ENCODE measurements at regions not wholly inside any gene's neighbourhood (a gene's known extent, or its start where the extent isn't known, plus 50 kb on each side); places are given as distances from the start of the nearest gene placed in this dataset.
"Not testable (repeated sequence)": the region's sequence is repeated elsewhere in the genome, so short reads cannot be mapped to it uniquely, and the experiment has no call there.

DNA sequence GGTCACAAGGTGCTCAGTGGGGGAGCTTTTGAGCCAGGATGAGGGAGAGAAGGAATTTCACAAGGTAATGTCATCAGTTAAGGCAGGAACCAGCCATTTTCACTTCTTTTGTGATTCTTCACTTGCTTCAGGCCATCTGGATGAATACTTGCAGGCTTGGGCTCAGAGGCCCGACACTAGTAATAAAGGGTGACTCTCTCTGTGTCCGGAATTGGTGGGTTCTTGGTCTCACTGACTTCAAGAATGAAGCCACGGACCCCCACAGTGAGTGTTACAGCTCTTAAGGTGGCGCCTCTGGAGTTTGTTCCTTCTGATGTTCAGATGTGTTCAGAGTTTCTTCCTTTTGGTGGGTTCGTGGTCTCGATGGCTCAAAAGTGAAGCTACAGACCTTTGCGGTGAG, 131.8 kb upstream of the RXFP2 start:
- not testable (repeated sequence) for DNase-seq

DNA sequence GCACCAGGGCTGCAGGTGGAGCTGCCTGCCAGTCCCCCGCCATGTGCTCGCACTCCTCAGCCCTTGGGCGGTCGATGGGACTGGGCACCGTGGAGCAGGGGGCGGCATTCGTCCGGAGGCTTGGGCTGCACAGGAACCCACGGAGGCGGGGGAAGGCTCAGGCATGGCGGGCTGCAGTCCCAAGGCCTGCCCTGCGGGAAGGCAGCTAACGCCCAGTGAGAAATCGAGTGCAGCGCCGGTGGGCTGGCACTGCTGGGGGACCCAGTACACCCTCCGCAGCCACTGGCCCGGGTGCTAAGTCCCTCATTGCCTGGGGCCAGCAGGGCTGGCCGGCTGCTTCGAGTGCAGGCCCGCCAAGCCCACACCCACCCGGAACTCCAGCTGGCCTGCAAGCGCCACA, 130.5 kb upstream of the RXFP2 start:
- DNase-seq = not testable (repeated sequence)

DNA sequence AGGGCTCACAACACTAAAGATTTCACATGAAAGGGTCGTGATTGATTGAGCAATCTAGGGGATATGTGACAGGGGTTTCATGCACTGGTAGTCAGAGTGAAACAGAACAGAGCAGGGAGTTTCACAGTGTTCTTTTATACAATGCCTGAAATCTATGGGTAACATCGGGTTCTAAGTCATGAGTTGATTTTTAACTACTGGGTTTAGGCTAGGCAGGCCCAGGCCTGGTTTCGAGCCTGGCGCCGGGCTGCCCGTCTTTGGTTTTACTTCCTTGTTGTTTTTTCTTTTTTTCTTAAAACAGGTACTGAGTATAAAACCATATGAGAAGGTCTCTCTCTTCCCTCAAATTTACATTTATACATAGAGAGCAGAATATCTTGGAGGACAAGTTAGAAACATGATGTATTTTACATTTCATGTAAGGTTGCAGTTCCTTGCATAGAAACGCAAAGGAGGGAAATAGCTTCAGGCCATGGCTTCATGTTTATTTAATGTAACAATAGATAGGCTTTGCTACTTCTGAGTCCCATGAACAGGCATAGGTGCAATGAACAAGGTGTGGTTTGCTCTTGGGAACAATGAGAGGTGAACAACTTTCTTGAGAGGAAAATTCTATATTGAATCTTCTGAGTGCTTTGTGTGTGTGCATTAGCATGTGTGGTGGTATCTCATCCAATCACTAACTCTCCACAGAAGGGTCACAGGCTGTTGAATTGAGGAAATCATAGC, 128.9 kb upstream of the RXFP2 start:
- DNase-seq = no peak

DNA sequence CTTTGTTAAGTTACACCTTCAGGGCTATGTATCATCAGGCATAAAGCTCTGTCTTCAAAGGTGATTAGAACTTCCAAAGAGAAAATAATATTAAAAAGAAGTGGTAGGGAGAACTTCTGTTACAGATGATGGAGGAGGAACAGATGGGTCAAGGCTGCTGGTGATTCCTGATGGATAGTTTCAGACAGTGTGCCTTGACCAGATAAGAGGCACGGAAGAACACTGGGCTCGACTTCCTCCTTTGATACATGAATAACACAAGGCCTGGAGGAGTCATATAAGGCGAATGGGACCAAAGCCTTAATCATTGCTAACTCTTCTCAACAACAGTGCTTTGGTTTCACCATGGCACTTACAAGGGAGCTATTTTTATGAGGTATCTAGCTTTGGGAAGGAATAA, 128.1 kb upstream of the RXFP2 start:
- DNase-seq = no peak

DNA sequence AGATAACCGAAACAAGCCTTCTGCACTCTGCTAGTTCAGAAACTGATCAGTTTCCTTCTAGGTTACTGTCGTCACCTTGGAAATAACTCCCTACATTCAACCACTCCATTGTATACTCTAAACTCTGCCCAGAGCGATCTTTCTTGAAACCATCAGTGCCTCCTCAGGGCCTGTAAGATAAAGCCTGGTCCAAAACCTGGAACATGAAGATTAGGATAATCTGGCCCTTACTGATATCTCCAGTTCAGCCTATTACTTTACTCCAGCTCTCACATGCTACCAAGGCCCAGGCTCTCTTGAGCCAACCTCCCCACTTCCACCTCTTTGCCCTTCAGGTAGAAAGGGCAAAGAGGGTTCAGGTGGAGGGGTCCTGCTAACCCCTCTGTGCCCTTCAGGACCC, 125.3 kb upstream of the RXFP2 start:
- no peak for DNase-seq

DNA sequence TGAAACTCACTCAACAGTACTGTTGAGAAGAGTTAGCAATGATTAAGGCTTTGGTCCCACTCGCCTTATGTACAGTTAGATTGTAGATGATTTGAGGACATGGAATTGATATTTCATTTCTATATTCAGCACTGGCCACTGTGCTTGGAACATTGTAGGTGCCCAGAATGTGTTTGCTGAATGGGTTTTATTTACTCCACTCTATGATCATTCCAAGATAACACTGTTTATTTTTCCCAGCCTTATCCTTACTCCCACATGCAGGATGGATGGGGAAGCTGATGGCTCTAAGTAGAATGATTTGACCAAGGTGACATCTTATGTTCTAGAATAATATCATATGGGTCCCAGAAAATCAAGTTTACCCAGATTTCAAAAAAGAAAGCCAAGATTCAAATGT, 124.6 kb upstream of the RXFP2 start:
- no peak for DNase-seq

DNA sequence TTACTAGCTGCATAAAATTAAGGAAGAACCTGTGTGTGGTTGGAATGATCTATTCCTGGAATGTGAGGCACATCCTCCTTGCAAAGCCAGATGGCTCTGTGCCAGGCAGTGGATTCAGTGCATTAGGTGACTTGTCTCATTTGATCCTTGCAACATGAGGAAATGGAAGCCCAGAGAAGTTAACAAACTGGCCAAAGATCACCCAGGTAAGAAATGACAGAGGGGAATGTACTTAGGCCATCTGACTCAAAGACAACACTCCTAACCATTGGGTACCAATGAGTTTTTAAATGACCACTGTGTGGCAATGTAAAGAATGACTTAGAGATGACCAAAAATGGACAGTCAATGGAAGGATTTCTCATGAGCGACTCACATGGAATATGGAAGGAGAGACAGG, 114.2 kb upstream of the RXFP2 start:
- no peak for DNase-seq

DNA sequence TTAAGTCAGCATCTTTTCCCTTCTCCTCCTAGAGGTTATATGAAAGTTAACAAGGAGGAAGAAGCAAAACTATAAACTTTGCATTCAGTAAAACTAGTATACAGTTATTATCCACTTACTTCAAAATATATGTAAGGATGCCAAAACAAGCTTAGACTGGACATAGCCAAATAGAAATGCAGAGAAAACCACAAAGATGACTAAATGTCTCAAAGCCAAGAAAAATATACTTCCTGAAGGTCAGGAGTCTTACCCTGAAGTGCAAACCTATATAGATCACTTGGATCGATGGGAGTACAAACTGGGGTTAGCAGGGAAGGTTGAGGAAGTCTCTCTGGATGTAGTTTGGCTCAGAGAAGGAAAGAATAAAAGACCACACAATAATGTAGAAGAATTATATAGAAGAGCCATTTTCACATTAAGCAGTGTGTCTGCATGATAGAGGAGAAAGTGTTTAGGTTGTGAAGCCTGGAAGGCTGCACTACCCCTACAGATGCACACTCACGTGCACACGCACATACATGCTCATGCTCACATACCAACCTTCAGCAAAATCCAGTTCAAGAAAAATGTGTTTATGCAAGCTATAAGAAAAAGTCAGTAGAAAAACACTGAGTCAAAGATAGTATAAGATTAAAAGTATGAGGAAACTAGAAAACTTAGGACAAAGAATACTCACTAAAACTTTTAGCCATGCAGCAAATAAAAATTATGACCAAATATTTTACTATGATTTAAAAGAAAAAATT, 112.1 kb upstream of the RXFP2 start:
- no peak for DNase-seq

DNA sequence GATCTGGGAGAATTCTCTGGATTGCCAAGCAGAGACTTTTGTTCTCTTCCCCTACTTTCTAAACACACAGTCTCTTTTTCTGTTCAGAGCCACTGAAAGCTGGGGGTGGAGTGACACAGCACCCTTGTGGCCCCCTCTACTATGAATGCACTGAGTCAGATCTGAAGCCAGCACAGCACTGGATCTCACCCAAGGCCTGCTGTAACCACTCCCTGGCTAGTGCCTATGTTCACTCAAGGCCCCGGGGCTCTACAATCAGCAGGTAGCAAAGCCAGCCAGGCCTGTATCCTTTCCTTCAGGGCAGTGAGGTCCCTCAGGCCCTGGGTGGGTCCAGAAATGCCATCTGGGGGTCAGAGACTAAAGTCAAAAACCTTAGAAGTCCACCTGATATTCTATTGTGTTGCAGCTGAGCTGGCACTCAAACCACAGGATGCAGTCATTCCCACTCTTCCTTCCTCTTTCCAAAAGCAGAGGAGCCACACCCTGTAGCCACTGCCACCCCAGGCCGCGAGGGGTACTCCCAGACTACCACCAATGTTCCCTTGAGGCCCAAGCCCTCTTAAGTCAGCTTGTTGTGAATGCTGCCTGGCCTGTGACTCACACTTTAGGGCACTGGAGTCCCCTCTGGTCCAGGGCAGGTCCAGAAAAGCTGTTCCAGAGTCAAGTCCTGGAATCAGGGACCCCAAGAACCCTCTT, 110.1 kb upstream of the RXFP2 start:
- DNase-seq = no peak

DNA sequence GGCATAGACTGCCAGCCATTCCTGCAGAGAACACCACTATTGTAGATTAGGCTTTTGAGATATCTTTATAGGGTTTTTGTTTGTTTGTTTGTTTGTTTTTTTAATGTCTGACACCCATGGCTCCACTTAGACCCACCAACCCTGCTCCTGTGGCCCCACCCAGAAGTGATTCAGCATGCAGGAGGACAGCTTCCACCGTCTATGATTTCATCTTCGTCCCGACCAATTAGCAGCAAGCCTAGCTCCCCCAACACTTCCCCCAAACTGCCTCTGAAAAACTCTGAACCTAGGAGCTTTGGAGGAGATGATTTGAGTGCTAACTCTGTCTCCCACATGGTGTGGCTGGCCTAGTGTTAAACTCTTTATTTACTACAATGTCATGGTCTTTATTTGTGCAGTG, 108.3 kb upstream of the RXFP2 start:
- DNase-seq = no peak

DNA sequence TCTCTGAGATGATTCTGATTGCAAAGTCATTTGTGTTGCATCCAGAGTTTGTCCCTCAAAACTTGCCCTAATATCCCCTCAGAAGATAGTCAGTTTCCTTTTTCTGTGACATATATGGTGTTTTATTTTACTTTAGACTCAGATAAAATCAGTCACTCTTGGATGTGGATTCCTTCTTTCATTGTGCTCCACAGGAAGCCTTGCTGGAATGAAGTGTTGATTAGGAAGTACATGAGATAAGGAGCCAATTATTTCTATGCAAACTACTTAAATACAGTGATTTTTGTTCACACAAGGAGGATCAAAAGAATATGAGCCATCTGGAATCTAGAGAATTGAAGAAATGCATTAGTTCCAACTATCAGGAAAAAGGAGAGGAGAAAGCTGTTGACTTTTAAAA, 107.6 kb upstream of the RXFP2 start:
- DNase-seq = no peak

DNA sequence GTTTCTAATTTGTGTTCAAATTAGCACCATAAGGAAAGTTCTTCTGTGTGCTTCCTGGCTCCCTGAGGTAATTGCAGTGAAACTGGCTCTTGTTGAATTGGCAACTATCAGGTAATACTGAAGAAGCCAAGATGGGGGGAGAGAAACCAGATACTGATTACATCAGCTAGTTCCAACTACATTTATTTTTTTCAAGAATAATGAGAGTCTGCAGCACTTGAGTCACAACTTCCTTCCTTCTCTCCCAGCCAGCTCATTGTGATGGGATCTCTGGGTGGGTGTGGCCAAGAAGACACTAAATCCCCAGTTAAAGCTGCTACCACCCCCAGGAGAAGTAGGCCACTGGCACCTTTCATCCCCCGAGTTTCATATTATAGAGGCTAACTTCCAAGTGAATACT, 100.7 kb upstream of the RXFP2 start:
- DNase-seq = peak in 2 of 3 donors; percentile 18 to 63

DNA sequence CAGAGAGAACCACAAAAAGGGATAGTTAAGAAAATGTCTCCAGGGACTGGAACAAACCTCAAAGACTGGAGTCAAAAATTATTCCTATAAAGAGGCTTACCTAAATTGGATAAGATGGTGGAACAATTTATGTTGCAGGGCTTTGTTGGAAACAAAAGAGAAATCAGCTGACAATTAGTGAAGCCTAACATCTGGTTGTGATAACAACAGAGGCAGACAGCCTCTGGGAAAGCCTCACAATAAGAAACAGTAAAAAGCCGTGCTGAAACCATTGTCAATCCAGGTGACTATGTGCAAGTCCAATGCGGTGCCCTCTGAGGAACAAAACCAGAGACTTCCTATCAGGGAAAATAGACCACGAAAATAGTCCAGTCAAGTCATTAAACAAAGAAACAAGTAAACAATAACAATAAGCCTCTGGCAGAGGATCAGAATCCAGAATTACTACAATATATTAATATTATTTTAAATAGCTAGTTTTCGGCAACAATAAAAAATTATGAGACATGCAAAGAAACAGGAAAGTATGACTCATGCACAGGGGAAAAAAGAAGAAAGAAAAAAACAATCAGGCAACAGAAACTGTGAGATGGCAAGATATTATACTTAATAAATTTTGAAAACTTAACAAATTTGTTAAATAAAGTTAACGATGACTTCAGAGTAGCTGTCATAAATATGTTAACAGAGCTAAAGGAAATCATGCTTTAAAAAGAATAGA, 99.7 kb upstream of the RXFP2 start:
- DNase-seq = peak in 1 of 3 donors; percentile 21

DNA sequence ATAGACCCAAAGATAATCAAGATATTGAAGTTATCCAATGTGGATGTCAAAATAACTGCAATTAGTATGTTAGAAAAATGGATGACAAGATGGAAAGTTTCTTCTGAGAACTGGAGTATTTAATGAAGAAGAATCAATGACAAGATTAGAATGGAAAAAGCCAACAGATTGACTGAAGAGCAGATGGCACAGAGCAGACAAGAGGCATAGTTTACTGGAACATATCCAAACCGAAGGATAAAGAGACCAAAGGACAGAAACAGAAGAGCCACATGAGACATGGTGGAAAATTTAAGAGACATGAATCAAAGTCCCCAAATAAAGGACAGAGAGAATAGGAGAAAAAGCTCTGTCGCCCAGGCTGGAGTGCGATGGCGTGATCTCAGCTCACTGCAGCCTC, 89.6 kb upstream of the RXFP2 start:
- DNase-seq = no peak

DNA sequence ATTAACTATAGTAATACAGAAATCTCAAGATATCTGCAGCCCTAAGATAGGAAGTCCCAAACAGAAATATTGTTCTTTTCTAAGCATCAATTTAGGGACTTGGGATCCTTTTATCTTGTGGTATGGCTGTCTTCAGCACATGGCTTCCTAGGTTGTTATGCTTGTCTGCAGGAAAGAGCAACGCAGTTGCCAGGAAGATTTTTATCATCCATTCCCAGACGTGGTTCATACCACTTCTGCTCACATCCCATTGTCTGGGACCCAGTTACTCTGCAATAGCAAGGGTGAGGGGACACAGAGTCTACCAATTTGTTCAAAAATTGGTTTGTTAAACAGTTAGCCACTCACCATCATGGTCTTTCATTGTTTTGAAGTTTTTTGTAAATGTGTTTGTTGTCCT, 85.6 kb upstream of the RXFP2 start:
- DNase-seq = no peak

DNA sequence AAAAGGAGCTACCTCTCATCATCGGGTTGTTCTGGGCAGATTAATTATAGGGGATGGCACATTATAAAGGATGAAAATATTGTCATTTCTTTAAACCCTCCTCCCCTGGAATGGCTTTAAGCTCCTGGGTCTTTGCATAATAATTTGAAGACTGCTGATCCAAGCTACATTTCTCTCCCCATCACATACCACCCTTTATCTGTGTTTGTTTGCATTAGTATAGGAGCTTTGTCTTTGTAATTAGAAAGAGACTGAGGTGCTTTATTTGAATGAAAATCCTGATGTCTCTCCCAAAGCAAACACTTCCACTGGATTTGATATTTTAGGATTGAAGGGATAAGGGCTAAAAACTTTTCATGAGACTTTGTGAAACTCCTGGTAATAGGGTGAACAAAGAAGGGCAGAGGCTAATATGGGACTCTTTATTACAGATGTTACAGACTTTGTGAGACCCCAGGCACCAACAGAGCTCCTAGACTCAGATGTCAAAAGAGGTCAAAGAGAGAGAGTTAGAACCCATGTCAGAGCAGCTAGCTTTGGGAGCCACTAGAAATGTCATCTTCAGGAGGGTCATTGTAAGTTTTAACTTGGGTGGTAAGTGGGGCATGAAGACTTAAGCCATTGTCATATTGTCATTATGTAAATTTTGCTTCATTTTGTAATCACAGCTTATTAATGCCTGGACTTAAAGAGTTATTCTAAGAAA, 75.3 kb upstream of the RXFP2 start:
- no peak for DNase-seq

DNA sequence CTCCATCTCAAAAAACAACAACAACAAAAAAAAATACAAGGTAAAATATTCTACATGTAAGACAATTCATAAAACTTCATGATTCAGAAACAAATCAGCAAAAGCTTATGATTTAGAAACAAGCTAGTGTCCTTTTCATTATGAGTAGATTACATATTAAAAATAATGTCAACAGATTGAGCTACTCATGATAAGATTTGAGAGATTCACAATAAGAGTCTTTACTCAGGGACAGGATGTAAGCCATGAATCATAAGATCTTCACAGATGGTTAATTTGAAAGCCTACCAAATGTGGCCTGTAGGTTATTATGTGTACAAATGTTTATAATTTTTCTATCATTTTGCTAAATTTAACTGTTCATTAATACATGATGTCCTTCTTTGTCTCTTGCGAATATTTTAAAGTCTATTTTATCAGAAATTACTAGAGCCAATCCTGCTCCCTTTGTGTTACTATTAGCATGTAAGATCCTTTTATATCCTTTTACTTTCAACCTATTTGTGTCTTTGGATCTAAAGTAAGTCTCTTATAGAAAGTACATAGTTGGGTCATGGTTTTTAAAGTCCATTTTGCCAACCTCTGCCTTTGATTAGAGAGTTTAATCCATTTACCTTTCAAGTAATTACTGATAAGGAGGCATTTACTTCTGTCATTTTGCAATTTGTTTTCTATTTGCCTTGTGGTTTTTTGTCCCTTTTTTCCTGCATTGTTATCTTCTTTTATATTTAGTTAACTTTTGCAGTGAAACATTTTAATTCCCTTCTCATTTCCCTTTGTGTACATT, 68.3 kb upstream of the RXFP2 start:
- DNase-seq = no peak

DNA sequence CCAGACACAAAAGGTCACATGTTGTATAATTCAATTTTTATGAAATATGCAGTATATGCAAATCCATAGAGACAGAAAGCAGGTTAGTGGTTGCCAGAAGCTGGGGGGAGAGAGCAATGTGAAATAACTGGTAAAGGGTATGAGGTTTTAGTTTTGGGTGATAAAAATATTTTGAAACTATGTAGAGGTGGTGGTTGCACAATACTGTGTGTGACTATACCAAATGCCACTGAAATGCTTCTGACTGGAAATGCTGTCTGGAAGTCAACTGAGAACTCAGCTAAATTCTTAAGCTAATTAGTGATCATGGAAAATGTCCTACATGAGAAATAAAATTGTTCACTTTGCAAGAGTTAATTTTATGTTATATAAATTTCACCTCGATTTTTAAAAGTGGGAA, 65.3 kb upstream of the RXFP2 start:
- DNase-seq = no peak

DNA sequence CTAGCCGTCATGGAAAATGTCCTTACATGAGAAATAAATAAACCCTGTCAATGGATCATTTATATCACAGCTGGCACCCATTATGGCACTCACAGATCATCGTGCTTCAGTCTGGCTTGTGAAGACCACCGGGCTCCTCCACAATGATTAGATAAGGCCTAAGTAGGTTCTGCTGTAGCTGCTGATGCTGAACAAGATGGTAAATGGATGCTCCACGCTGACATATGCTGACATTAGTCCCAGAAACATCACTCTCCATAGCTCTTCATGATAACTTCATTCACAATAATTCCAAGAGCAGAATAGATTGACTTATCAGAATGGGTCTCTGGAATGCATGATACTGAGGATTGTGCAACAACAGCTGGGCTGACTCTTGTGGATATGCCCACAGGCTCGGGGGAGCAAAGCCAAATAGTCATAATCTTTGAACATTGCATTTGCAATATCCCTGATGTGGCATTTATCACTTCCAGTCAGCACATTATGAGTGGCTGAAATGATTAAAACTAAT, 63.8 kb upstream of the RXFP2 start:
- DNase-seq = peak in 1 of 3 donors; percentile 12

DNA sequence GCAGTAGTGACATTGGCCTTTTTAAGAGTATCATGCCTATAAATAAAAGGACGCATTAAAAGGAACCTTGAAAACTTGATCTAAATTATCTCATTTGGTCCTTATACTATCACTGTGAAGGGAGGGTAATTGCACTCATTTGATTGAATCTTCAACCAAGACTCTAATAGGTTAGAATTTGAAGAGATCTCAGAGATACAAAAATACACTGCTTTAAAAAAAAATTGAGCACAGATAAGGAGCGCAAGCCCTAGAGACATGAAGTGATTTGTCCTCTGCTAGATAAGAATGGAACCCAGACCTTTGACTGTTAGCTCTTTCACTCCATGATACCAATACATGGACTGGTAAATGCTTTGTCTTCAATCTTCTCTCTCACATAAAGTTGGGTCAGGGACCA, 58.2 kb upstream of the RXFP2 start:
- DNase-seq = no peak

DNA sequence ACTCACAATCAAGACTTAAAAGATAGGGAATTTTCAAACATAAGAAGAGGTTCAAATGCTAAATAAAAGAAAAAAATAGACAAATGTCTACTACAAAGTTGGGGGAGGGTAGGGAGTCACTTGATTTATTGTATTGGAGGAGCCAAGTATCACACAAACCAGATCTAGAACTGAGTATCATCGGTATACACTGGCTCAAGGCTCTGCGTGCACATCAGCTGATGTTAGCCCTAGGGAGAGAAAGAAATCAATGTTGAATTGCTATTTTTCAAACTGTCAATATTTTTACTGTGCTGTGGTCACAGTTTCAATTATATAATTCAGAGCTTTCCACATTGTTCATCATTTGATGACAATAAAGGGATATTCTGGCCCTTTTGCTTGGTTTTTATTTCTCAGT, 54.9 kb upstream of the RXFP2 start:
- no peak for DNase-seq
